Mammary epithelial cell (primary cell): ENCODE measurements at regions not wholly inside any gene's neighbourhood (a gene's known extent, or its start where the extent isn't known, plus 50 kb on each side); places are given as distances from the start of the nearest gene placed in this dataset.

ENCODE experiments used
- EZH2 ChIP-seq: IDR thresholded peaks from 2 replicates; pipeline ENCODE4 v1.6.1; 2012; ENCODE audit warnings: low read length, inconsistent platforms, borderline replicate concordance
- TF ChIP-seq, protein P1 (sequence below), 2 donors: IDR thresholded peaks in 1 of 2; conservative IDR thresholded peaks in 1 of 2; 2 replicates each; pipeline ENCODE4 v1.5.1; 2011 to 2012; ENCODE audit warnings: inconsistent platforms in 2 of 2, low read length in 2 of 2, mild to moderate bottlenecking in 2 of 2, control low read depth in 1 of 2, low read depth in 1 of 2; ENCODE audit not compliant: insufficient read depth in 1 of 2; ENCODE audit errors: extremely low read depth in 1 of 2

GRCh38 chr6:109285366-109285765, 96.9 kb downstream of the CD164 start:
- TF ChIP-seq EZH2: no peak
- TF ChIP-seq, protein P1, sequence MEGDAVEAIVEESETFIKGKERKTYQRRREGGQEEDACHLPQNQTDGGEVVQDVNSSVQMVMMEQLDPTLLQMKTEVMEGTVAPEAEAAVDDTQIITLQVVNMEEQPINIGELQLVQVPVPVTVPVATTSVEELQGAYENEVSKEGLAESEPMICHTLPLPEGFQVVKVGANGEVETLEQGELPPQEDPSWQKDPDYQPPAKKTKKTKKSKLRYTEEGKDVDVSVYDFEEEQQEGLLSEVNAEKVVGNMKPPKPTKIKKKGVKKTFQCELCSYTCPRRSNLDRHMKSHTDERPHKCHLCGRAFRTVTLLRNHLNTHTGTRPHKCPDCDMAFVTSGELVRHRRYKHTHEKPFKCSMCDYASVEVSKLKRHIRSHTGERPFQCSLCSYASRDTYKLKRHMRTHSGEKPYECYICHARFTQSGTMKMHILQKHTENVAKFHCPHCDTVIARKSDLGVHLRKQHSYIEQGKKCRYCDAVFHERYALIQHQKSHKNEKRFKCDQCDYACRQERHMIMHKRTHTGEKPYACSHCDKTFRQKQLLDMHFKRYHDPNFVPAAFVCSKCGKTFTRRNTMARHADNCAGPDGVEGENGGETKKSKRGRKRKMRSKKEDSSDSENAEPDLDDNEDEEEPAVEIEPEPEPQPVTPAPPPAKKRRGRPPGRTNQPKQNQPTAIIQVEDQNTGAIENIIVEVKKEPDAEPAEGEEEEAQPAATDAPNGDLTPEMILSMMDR (conservative IDR thresholded peaks at IDR 0.05 in 1 of 2, IDR thresholded peaks at IDR 0.05 in 1 of 2; ENCODE audit: extremely low read depth in 1 of 2, insufficient read depth in 1 of 2, low read depth in 1 of 2, low read length in 2 of 2): no peak
